ENCODE measurements at regions not wholly inside any gene's neighbourhood (a gene's known extent, or its start where the extent isn't known, plus 50 kb on each side); places are given as distances from the start of the nearest gene placed in this dataset.

DNA sequence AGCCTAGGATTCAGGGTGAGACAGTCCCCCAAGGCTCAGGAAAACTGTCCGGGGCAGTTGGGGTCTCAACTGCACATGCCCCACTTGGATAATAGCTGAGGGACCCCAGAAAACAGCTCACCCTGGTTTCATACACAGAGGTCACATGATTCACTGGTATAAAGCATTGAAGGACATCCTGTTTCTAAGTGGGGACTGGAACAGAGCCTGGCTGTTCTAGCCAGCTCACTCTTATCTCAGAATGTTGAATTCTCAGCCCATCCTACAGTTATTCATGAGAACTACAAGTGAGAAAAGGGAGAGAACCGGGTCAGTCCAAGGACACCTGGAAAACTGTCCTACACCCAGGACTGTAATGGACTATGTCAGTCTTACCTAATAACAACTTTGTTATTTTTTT lies 170.9 kb downstream of the FGF1 start:
- peaks cover 15% of the 10 kb centered on the region for H3K4me1 Mint-ChIP-seq (ENCODE audit: low read depth)
- no peak overlapping the region for H3K4me3 Mint-ChIP-seq (ENCODE audit: unreplicated experiment)
- no peak for TF ChIP-seq CTCF (IDR thresholded peaks at IDR 0.05)
- no peaks in the 10 kb centered on the region for H3K27me3 Mint-ChIP-seq (ENCODE audit: low read depth)
- DNase-seq (ENCODE audit: low spot score): no peak
- H3K36me3 Mint-ChIP-seq (ENCODE audit: low read depth): peaks cover 8% of the 10 kb centered on the region
- H3K27ac Mint-ChIP-seq (ENCODE audit: unreplicated experiment): no peak overlapping the region
- H3K9me3 Mint-ChIP-seq (ENCODE audit: low read depth): peaks cover 11% of the 10 kb centered on the region

DNA sequence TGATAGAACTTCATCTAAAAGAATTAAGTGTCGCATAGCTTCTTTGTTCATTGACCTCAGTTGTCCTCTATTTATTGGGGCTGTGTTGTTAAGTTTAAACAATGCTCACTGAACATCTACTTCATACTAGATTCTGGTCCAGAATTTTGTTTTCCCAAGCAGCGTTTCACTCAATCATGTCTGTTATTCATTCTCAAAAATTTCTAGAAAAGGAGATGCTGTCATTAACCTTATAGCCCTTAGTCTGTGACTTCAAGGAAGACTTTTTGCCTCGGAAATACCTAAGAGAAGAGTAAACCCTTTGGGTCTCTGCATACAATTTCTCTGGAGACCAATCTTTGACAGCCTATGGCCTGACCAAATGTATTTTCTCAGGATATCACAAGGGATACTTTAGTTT lies 171.7 kb downstream of the FGF1 start:
- TF ChIP-seq CTCF (IDR thresholded peaks at IDR 0.05): no peak
- Mint-ChIP-seq H3K4me1 (ENCODE audit: low read depth) (peaks cover 15% of the 10 kb centered on the region), H3K36me3 (ENCODE audit: low read depth) (peaks cover 8% of the 10 kb centered on the region), H3K27me3 (ENCODE audit: low read depth) (no peaks in the 10 kb centered on the region), H3K4me3 (ENCODE audit: unreplicated experiment) (no peak overlapping the region), H3K27ac (ENCODE audit: unreplicated experiment) (no peak overlapping the region), H3K9me3 (ENCODE audit: low read depth) (peaks cover 11% of the 10 kb centered on the region)
- no peak for DNase-seq (ENCODE audit: low spot score)

GRCh38 chr5:142512043-142513042 lies 173.5 kb downstream of the FGF1 start:
- peaks cover 8% of the 10 kb centered on the region for H3K36me3 Mint-ChIP-seq (ENCODE audit: low read depth)
- no peak for TF ChIP-seq CTCF (IDR thresholded peaks at IDR 0.05)
- H3K27me3 Mint-ChIP-seq (ENCODE audit: low read depth): no peaks in the 10 kb centered on the region
- peaks cover 24% of the 10 kb centered on the region for H3K4me1 Mint-ChIP-seq (ENCODE audit: low read depth)
- DNase-seq (ENCODE audit: low spot score): no peak
- H3K9me3 Mint-ChIP-seq (ENCODE audit: low read depth): peaks cover 11% of the 10 kb centered on the region
- H3K27ac Mint-ChIP-seq (ENCODE audit: unreplicated experiment): no peak overlapping the region
- H3K4me3 Mint-ChIP-seq (ENCODE audit: unreplicated experiment): no peak overlapping the region

- Mint-ChIP-seq H3K27me3 (ENCODE audit: low read depth) (peaks cover 2% of the 10 kb centered on the region), H3K4me1 (ENCODE audit: low read depth) (peaks cover 24% of the 10 kb centered on the region), H3K27ac (ENCODE audit: unreplicated experiment) (no peak overlapping the region), H3K36me3 (ENCODE audit: low read depth) (peaks cover 4% of the 10 kb centered on the region), H3K4me3 (ENCODE audit: unreplicated experiment) (no peak overlapping the region), H3K9me3 (ENCODE audit: low read depth) (peaks cover 3% of the 10 kb centered on the region)
- TF ChIP-seq CTCF (IDR thresholded peaks at IDR 0.05): no peak
- no peak for DNase-seq (ENCODE audit: low spot score)
Observed at GRCh38 chr5:142511358-142511757, 174.5 kb downstream of the FGF1 start.

- Mint-ChIP-seq H3K9me3 (ENCODE audit: low read depth) (no peaks in the 10 kb centered on the region), H3K4me3 (ENCODE audit: unreplicated experiment) (no peak overlapping the region), H3K4me1 (ENCODE audit: low read depth) (peaks cover 22% of the 10 kb centered on the region), H3K27ac (ENCODE audit: unreplicated experiment) (no peak overlapping the region), H3K27me3 (ENCODE audit: low read depth) (peaks cover 2% of the 10 kb centered on the region), H3K36me3 (ENCODE audit: low read depth) (peaks cover 1% of the 10 kb centered on the region)
- no peak for DNase-seq (ENCODE audit: low spot score)
- TF ChIP-seq CTCF (IDR thresholded peaks at IDR 0.05): no peak
Observed at GRCh38 chr5:142509026-142509425, 176.9 kb downstream of the FGF1 start.

All from chondrocyte (in vitro differentiated cells).